GM12878 (cell line): ENCODE measurements at regions not wholly inside any gene's neighbourhood (a gene's known extent, or its start where the extent isn't known, plus 50 kb on each side); places are given as distances from the start of the nearest gene placed in this dataset.

Experiments used
- CREM ChIP-seq: IDR thresholded peaks from 2 replicates; pipeline ENCODE4 v1.6.1; 2014; ENCODE audit warnings: antibody characterized with exemption, low read depth
- CTCF ChIP-seq, 3 experiments: IDR thresholded peaks in 2 of 3; conservative IDR thresholded peaks in 1 of 3; 2 replicates each; pipeline ENCODE4 v1.5.1; 2011; ENCODE audit warnings: low read depth in 3 of 3, low read length in 3 of 3, mild to moderate bottlenecking in 3 of 3, control low read depth in 2 of 3, moderate library complexity in 2 of 3, inconsistent platforms in 1 of 3, mixed read lengths in 1 of 3; ENCODE audit not compliant: control insufficient read depth in 2 of 3, insufficient read depth in 1 of 3; ENCODE audit errors: extremely low read depth in 1 of 3
- EGR1 ChIP-seq, 2 experiments: IDR thresholded peaks; 1 replicate in 1 of 2; 2 replicates in 1 of 2; pipeline ENCODE4 v1.6.1; 2011 to 2012; ENCODE audit warnings: low read depth in 2 of 2, low read length in 2 of 2, borderline replicate concordance in 1 of 2, mild to moderate bottlenecking in 1 of 2, moderate library complexity in 1 of 2
- EZH2 ChIP-seq: IDR thresholded peaks from 2 replicates; pipeline ENCODE4 v1.6.1; 2012; ENCODE audit warnings: low read depth, mild to moderate bottlenecking, control low read depth, inconsistent platforms, low read length, borderline replicate concordance; ENCODE audit not compliant: control insufficient read depth
- MXI1 ChIP-seq: fragments of 150-350 bp; IDR thresholded peaks from 2 replicates; pipeline ENCODE4 v1.6.1; 2011; ENCODE audit warnings: low read depth, mild to moderate bottlenecking, inconsistent platforms, low read length, improper control_type of control experiment
- NR2F1 ChIP-seq: fragments of 450-650 bp; conservative IDR thresholded peaks from 2 replicates; pipeline ENCODE4 v1.6.1; 2017; ENCODE audit warnings: mild to moderate bottlenecking
- POLR2AphosphoS5 ChIP-seq: IDR thresholded peaks from 2 replicates; pipeline ENCODE4 v1.6.1; 2011; ENCODE audit warnings: mild to moderate bottlenecking, low read length, inconsistent platforms
- RELB ChIP-seq: fragments of 450-650 bp; IDR thresholded peaks from 2 replicates; pipeline ENCODE4 v1.6.1; 2017; ENCODE audit warnings: low read depth, mild to moderate bottlenecking, moderate library complexity
- SMC3 ChIP-seq: IDR thresholded peaks from 2 replicates; pipeline ENCODE4 v1.6.1; 2011; ENCODE audit warnings: low read length, improper control_type of control experiment, borderline replicate concordance
- SPI1 ChIP-seq: IDR thresholded peaks from 2 replicates; pipeline ENCODE4 v1.6.1; 2011; ENCODE audit warnings: low read depth, mild to moderate bottlenecking, low read length, moderate library complexity, borderline replicate concordance; ENCODE audit not compliant: insufficient read depth
- STAT3 ChIP-seq: IDR thresholded peaks from 2 replicates; pipeline ENCODE4 v1.6.1; 2011; ENCODE audit warnings: low read depth, low read length, improper control_type of control experiment

- no peak for TF ChIP-seq EGR1 (IDR thresholded peaks at IDR 0.05; ENCODE audit: borderline replicate concordance in 1 of 2, low read depth in 2 of 2, low read length in 2 of 2)
- TF ChIP-seq CREM, result no peak
- no peak for TF ChIP-seq MXI1
- no peak for TF ChIP-seq NR2F1
- TF ChIP-seq STAT3, result no peak
- no peak for TF ChIP-seq RELB
- TF ChIP-seq SMC3, result no peak
- no peak for TF ChIP-seq CTCF (IDR thresholded peaks at IDR 0.05 in 2 of 3, conservative IDR thresholded peaks at IDR 0.05 in 1 of 3; ENCODE audit: control insufficient read depth in 2 of 3, extremely low read depth in 1 of 3, insufficient read depth in 1 of 3, low read depth in 3 of 3, low read length in 3 of 3)
- no peak for TF ChIP-seq POLR2AphosphoS5
- no peak for TF ChIP-seq EZH2
- TF ChIP-seq SPI1, result no peak
Observed at GRCh38 chr2:11058129-11058528, 97.1 kb upstream of the SLC66A3 start.
